Small intestine (tissue), 7 donors: ENCODE measurements at regions not wholly inside any gene's neighbourhood (a gene's known extent, or its start where the extent isn't known, plus 50 kb on each side); places are given as distances from the start of the nearest gene placed in this dataset.
"Not testable (repeated sequence)": the region's sequence is repeated elsewhere in the genome, so short reads cannot be mapped to it uniquely, and the experiment has no call there.

ENCODE experiments used
- DNase-seq, 2 donors: peaks; one replicate each; pipeline versions ENCODE4 v3.0.0 to v3.0.0-alpha.2; 2013
- FAIRE-seq: peaks from 2 replicates; lab custom pipeline; 2012; peaks lifted over from hg19 to GRCh38; lab: Jason Lieb, UNC
- H3K27ac ChIP-seq, 3 donors: one replicate each; pipeline ENCODE4 v1.5.1; 2013; ENCODE audit warnings: low read length in 2 of 3, mild to moderate bottlenecking in 2 of 3, control low read depth in 1 of 3, inconsistent platforms in 1 of 3, low read depth in 1 of 3, moderate library complexity in 1 of 3
- H3K27me3 ChIP-seq, 3 donors: one replicate each; pipeline ENCODE4 v1.6.1; 2013; ENCODE audit warnings: low read length in 3 of 3, inconsistent platforms in 1 of 3; ENCODE audit not compliant: control insufficient read depth in 3 of 3, insufficient read depth in 3 of 3
- H3K36me3 ChIP-seq, 3 donors: one replicate each; pipeline ENCODE4 v1.6.1; 2013; ENCODE audit warnings: low read length in 3 of 3, inconsistent platforms in 1 of 3, low read depth in 1 of 3, mild to moderate bottlenecking in 1 of 3, moderate library complexity in 1 of 3; ENCODE audit not compliant: control insufficient read depth in 3 of 3, insufficient read depth in 2 of 3
- H3K4me1 ChIP-seq, 3 donors: one replicate each; pipeline ENCODE4 v1.6.1; 2013; ENCODE audit warnings: low read length in 2 of 3, inconsistent platforms in 1 of 3, low read depth in 1 of 3, mild to moderate bottlenecking in 1 of 3, moderate library complexity in 1 of 3; ENCODE audit not compliant: control insufficient read depth in 3 of 3, insufficient read depth in 2 of 3
- H3K4me3 ChIP-seq, 3 donors: one replicate each; pipeline ENCODE4 v1.5.1; 2013; ENCODE audit warnings: low read length in 3 of 3, control low read depth in 1 of 3, inconsistent platforms in 1 of 3, low read depth in 1 of 3, mild to moderate bottlenecking in 1 of 3, moderate library complexity in 1 of 3
- H3K9me3 ChIP-seq, 2 donors: one replicate each; pipeline ENCODE4 v1.6.1; 2013; ENCODE audit warnings: low read depth in 1 of 2, low read length in 1 of 2; ENCODE audit not compliant: control insufficient read depth in 2 of 2, insufficient read depth in 1 of 2
- WGBS, 3 donors: extraction: QIAGEN DNeasy Blood & Tissue Kit; methylation state at CpG; one replicate each; pipeline ENCODE4 v1.1.7; 2013; 5-methylcytosine and 5-hydroxymethylcytosine counted together
- donor health status: healthy with polysubstance abuse.
- donor health status: control.
- donor health status: control.
- donor health status: Bipolar disorder and iron deficiency.
- donor health status: healthy.

DNA sequence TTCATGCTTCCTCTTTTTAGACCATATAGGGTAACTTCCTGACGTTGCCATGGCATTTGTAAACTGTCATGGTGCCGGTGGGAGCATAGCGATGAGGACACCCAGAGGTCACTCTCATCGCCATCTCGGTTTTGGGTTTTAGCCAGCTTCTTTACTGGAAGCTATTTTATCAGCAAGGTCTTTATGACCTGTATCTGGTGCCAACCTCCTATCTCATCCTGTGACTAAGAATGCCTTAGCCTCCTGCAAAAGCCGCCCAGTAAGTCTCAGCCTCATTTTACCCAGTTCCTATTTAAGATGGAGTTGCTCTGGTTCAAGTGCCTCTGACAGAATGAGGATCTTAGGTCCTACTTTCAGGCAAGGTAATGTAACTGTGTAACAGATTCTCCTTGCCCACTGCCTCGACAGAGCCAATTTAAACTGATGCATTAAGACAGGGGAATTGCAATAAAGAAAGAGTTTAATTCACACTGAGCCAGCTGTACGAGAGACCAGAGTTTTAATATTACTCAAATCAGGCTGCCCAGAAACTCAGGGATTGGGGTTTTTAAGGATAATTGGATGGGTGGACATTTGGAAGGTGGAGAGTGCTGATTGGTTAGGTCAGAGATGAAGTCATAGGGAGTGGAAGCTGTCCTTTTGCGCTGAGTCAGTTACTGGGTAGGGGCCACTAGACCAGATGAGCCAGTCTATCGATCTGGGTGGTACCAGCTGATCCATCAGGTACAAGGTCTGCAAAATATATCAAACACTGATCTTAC, 59.9 kb upstream of the ATF7IP2 start:
- H3K9me3 ChIP-seq: no peaks in the 10 kb centered on the region
- peaks cover 0 to 16% (median 0%) of the 10 kb centered on the region in 3 donors for H3K4me1 ChIP-seq
- DNase-seq (no peak), FAIRE-seq (no peak)
- no peaks in the 10 kb centered on the region for H3K27me3 ChIP-seq
- no peak overlapping the region for H3K27ac ChIP-seq
- 34 to 67% (median 48%) methylated on average over 10 of the region's 10 CpGs for WGBS, 3 donors
- H3K4me3 ChIP-seq: no peak overlapping the region
- no peaks in the 10 kb centered on the region for H3K36me3 ChIP-seq

DNA sequence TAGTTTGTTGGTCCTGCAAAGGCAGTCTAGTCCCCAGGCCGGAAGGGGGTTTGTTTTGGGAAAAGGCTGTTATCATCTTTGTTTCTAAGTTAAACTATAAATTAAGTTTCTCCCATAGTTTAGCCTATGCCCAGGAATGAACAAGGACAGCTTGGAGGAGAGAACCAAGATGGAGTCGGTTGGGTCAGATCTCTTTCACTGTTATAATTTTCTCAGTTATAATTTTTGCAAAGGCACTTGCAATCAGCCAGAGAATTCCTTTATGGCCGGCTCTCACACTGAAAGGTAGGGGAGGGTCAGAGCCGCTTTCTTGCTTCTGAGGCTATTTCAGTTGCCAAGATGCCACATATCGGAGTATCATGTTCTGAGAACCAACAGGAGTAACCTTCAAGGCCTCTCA, 59.2 kb upstream of the ATF7IP2 start:
- Histone ChIP-seq H3K27ac (no peak overlapping the region), H3K4me3 (no peak overlapping the region), H3K36me3 (no peaks in the 10 kb centered on the region), H3K4me1 (peaks cover 0 to 16% (median 0%) of the 10 kb centered on the region in 3 donors), H3K9me3 (no peaks in the 10 kb centered on the region), H3K27me3 (no peaks in the 10 kb centered on the region)
- DNase-seq: no peak
- FAIRE-seq: no peak
- 92 to 95% (median 92%) methylated on average over 5 of the region's 5 CpGs for WGBS, 3 donors

DNA sequence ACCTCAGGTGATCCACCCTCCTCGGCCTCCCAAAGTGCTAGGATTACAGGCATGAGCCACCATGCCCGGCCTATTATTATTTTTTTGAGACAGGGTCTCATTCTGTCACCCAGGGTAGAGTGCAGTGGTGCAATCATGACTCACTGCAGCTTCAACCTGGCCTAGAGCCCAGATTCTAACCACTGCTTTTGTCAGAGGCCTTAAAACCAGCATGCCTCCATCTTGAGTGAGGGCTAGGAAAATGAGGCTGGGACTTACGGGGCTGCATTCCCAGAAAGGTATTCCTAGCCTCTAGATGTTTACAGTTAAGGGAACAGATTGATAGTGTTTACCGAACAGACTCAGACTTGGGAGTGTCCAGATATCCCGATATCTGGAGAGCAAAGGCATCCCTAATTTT, 57.6 kb upstream of the ATF7IP2 start:
- H3K36me3 ChIP-seq, FAIRE-seq, H3K27me3 ChIP-seq, H3K27ac ChIP-seq, H3K9me3 ChIP-seq, H3K4me3 ChIP-seq, DNase-seq: not testable (repeated sequence)
- H3K4me1 ChIP-seq: peaks cover 0 to 11% (median 0%) of the 10 kb centered on the region in 3 donors
- WGBS, 3 donors: 64 to 71% (median 71%) methylated on average over 5 of the region's 5 CpGs

DNA sequence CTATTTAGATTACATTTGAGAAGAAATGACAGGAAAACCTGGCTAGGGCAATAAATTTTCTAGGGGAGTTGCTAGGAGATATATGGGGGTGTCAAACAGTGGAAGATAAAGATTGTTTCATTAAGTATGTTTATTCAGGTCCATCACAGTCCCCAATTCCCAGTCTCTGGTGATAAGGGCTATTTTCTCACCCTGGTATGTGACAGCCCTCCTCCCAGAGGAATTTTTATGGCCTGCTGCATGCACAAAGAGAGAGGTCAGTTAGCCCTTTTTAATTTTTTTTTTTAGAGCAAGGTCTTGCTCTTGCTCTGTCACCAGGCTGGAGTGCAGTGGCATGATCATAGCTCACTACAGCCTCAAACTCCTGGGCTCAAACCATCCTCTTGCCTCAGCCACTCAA, 53.6 kb upstream of the ATF7IP2 start:
- FAIRE-seq (no peak), DNase-seq (peak in 1 of 2 donors; percentile 56)
- no peak overlapping the region for H3K4me3 ChIP-seq
- no peaks in the 10 kb centered on the region for H3K9me3 ChIP-seq
- no peak overlapping the region for H3K27ac ChIP-seq
- H3K4me1 ChIP-seq: peaks cover 0 to 9% (median 0%) of the 10 kb centered on the region in 3 donors
- no peaks in the 10 kb centered on the region for H3K36me3 ChIP-seq
- H3K27me3 ChIP-seq: no peaks in the 10 kb centered on the region

DNA sequence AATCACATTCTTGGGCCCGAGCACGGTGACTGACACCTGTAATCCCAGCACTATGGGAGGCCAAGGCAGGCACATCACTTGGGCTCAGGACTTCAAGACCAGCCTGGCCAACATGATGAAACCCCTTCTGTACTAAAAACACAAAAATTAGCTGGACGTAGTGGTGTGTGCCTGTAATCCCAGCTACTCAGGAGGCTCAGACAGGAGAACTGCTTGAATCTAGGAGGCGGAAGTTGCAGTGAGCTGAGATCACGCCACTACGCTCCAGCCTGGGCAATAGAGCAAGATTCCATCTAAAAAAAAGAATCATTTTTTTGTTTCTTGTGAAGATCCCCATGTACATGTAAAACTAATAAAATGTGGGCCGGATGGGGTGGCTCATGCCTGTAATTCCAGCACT, 53.1 kb upstream of the ATF7IP2 start:
- FAIRE-seq: no peak
- DNase-seq: no peak
- Histone ChIP-seq H3K4me1 (peaks cover 0 to 9% (median 0%) of the 10 kb centered on the region in 3 donors), H3K27me3 (no peaks in the 10 kb centered on the region), H3K27ac (no peak overlapping the region), H3K36me3 (no peaks in the 10 kb centered on the region), H3K4me3 (no peak overlapping the region), H3K9me3 (no peaks in the 10 kb centered on the region)
- 93 to 96% (median 94%) methylated on average over 7 of the region's 7 CpGs for WGBS, 3 donors

DNA sequence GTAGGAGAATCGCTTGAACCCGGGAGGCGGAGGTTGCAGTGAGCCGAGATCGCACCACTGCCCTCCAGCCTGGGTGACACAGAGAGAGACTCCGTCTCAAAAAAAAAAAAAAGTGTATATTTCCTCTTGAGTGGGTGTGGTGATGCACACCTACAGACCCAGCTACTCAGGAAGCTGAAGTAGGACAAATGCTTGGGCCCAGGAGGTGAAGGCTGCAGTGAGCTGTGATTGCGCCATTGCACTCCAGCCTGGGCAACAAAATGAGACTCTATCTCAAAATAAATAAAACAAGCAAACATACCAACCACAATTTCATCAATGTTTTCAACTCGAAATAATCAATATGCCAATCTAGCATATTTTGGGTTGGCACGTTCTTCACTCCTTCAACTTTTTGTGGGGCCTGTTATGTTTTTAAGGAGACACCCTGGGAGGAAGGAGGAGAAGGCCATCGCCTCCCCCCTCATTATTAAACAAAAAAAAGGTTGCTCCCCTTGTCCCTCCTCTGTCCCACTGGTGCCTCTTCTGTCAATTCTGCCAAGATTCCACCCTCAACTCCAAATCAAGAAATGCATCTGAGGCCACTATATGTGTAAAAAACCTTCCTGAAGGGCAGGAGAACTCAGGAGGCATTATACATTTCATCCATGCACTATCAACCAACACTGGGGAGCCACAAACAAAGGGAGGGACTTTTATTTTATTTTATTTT, 52.4 kb upstream of the ATF7IP2 start:
- peaks cover 0 to 9% (median 0%) of the 10 kb centered on the region in 3 donors for H3K4me1 ChIP-seq
- 84 to 96% (median 92%) methylated on average over 10 of the region's 10 CpGs for WGBS, 3 donors
- no peaks in the 10 kb centered on the region for H3K36me3 ChIP-seq
- H3K27me3 ChIP-seq: no peaks in the 10 kb centered on the region
- DNase-seq: no peak
- FAIRE-seq: no peak
- no peak overlapping the region for H3K4me3 ChIP-seq
- peaks cover 0 to 1% of the 10 kb centered on the region in 2 donors for H3K9me3 ChIP-seq
- no peak overlapping the region for H3K27ac ChIP-seq

DNA sequence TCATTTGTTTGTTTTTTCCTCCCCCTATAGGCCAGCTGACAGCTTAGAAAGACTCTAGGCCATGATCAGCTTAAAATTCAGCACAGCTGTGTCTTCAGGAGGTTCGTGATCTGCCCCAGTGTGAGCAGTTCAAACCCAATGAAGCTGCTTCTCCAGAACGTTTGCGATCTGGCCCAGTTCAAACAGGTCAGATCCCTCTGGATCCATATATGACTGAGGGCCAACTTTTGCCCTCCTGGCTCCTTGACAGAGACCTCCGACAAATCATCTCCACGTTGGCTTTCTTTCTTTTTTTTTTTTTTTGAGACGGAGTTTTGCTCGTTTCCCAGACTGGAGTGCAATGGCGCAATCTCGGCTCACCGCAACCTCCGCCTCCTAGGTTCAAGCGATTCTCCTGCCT, 50.2 kb upstream of the ATF7IP2 start:
- WGBS, 3 donors: 80 to 88% (median 84%) methylated on average over 8 to 12 of the region's 12 CpGs
- DNase-seq: no peak
- H3K9me3 ChIP-seq: peaks cover 0 to 21% of the 10 kb centered on the region in 2 donors
- H3K27me3 ChIP-seq: no peaks in the 10 kb centered on the region
- no peak overlapping the region for H3K27ac ChIP-seq
- H3K36me3 ChIP-seq: no peaks in the 10 kb centered on the region
- H3K4me1 ChIP-seq: peaks cover 0 to 9% (median 0%) of the 10 kb centered on the region in 3 donors
- H3K4me3 ChIP-seq: no peak overlapping the region
- no peak for FAIRE-seq
